ENCODE measurements at regions not wholly inside any gene's neighbourhood (a gene's known extent, or its start where the extent isn't known, plus 50 kb on each side); places are given as distances from the start of the nearest gene placed in this dataset.

DNA sequence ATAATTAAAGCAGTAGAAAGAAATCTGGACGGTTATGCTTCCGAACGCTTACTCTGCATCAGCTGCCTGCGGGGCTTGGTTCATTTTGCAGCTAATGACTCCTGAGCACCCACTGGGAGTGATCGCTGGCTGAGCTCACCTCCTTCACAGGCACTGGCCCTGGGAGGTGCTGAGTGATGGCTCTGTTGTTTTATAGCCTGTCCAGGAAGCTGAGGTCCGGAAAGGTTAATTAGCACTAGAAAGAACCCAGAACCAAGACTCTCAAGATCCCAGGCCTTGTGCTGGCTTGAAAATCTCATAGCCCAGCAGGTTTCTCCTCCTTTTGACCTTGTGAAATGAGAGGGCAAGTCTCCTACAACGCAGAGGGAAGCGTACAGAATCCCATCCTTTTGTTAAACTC lies 226.2 kb downstream of the AJAP1 start:
- H3K4me1 ChIP-seq: no peaks in the 10 kb centered on the region
- DNase-seq: no peak
- no peaks in the 10 kb centered on the region for H3K36me3 ChIP-seq
- WGBS, 5 donors: 57 to 70% (median 58%) methylated on average over 8 of the region's 8 CpGs
- H3K9me3 ChIP-seq: peaks cover 0 to 13% (median 3%) of the 10 kb centered on the region in 4 donors
- TF ChIP-seq POLR2A (IDR thresholded peaks at IDR 0.05) (no peak), EP300 (IDR thresholded peaks at IDR 0.05) (no peak), POLR2AphosphoS5 (IDR thresholded peaks at IDR 0.05) (no peak)
- TF ChIP-seq, protein P1, sequence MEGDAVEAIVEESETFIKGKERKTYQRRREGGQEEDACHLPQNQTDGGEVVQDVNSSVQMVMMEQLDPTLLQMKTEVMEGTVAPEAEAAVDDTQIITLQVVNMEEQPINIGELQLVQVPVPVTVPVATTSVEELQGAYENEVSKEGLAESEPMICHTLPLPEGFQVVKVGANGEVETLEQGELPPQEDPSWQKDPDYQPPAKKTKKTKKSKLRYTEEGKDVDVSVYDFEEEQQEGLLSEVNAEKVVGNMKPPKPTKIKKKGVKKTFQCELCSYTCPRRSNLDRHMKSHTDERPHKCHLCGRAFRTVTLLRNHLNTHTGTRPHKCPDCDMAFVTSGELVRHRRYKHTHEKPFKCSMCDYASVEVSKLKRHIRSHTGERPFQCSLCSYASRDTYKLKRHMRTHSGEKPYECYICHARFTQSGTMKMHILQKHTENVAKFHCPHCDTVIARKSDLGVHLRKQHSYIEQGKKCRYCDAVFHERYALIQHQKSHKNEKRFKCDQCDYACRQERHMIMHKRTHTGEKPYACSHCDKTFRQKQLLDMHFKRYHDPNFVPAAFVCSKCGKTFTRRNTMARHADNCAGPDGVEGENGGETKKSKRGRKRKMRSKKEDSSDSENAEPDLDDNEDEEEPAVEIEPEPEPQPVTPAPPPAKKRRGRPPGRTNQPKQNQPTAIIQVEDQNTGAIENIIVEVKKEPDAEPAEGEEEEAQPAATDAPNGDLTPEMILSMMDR (IDR thresholded peaks at IDR 0.05): no peak
- peaks cover 0 to 28% (median 0%) of the 10 kb centered on the region in 3 donors for H3K27me3 ChIP-seq
- intact Hi-C loops (cut with DNase I; ENCODE audit: low total_unique reads): no loop called here
- no peak overlapping the region for H3K4me3 ChIP-seq
- no peak overlapping the region for H3K27ac ChIP-seq

DNA sequence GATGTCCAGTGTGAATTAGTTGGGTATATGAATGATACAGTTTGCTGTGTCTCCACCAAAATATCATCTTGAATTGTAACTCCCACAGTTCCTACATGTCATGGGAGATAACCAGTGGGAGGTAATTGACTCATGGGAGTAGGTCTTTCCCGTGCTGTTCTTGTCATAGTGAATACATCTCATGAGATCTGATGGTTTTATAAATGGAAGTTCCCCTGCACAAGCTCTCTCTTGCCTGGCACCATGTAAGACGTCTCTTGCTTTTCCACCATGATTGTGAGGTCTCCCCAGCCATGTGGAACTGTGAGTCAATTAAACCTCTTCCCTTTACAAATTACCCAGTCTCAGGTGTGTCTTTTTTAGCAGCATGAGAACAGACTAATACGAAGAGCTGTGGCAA lies 223.0 kb downstream of the AJAP1 start:
- H3K27ac ChIP-seq: no peak overlapping the region
- intact Hi-C loops (cut with DNase I; ENCODE audit: low total_unique reads): no loop called here
- DNase-seq: no peak
- WGBS, 5 donors: 69 to 76% (median 71%) methylated on average over 3 of the region's 3 CpGs
- no peak overlapping the region for H3K4me3 ChIP-seq
- no peaks in the 10 kb centered on the region for H3K36me3 ChIP-seq
- no peaks in the 10 kb centered on the region for H3K4me1 ChIP-seq
- peaks cover 0 to 6% (median 0%) of the 10 kb centered on the region in 4 donors for H3K9me3 ChIP-seq
- peaks cover 0 to 19% (median 0%) of the 10 kb centered on the region in 3 donors for H3K27me3 ChIP-seq
- no peak for TF ChIP-seq POLR2A (IDR thresholded peaks at IDR 0.05)
- no peak for TF ChIP-seq POLR2AphosphoS5 (IDR thresholded peaks at IDR 0.05)
- TF ChIP-seq, protein P1 (IDR thresholded peaks at IDR 0.05): no peak
- no peak for TF ChIP-seq EP300 (IDR thresholded peaks at IDR 0.05)

GRCh38 chr1:4871373-4871772 lies 217.0 kb downstream of the AJAP1 start:
- Histone ChIP-seq H3K4me1 (no peaks in the 10 kb centered on the region), H3K9me3 (peaks cover 0 to 7% (median 2%) of the 10 kb centered on the region in 4 donors), H3K27ac (no peak overlapping the region), H3K36me3 (no peaks in the 10 kb centered on the region), H3K4me3 (no peak overlapping the region), H3K27me3 (peaks cover 0 to 16% (median 0%) of the 10 kb centered on the region in 3 donors)
- TF ChIP-seq, protein P1 (IDR thresholded peaks at IDR 0.05): no peak
- TF ChIP-seq POLR2A (IDR thresholded peaks at IDR 0.05): no peak
- TF ChIP-seq EP300 (IDR thresholded peaks at IDR 0.05): no peak
- TF ChIP-seq POLR2AphosphoS5 (IDR thresholded peaks at IDR 0.05): no peak
- intact Hi-C loops (cut with DNase I; ENCODE audit: low total_unique reads): no loop called here
- 63 to 85% (median 80%) methylated on average over 3 of the region's 3 CpGs for WGBS, 5 donors
- DNase-seq: no peak

GRCh38 chr1:4868521-4868920 lies 214.1 kb downstream of the AJAP1 start:
- Histone ChIP-seq H3K9me3 (peaks cover 0 to 10% (median 4%) of the 10 kb centered on the region in 4 donors), H3K36me3 (no peaks in the 10 kb centered on the region), H3K4me3 (no peak overlapping the region), H3K4me1 (no peaks in the 10 kb centered on the region), H3K27me3 (peaks cover 0 to 14% (median 0%) of the 10 kb centered on the region in 3 donors), H3K27ac (no peak overlapping the region)
- intact Hi-C loops (cut with DNase I; ENCODE audit: low total_unique reads): no loop called here
- TF ChIP-seq, protein P1 (IDR thresholded peaks at IDR 0.05): no peak
- TF ChIP-seq POLR2A (IDR thresholded peaks at IDR 0.05): no peak
- TF ChIP-seq EP300 (IDR thresholded peaks at IDR 0.05): no peak
- TF ChIP-seq POLR2AphosphoS5 (IDR thresholded peaks at IDR 0.05): no peak
- DNase-seq: no peak
- WGBS, 5 donors: 43 to 84% (median 74%) methylated on average over 2 of the region's 2 CpGs
